ENCODE measurements at regions not wholly inside any gene's neighbourhood (a gene's known extent, or its start where the extent isn't known, plus 50 kb on each side); places are given as distances from the start of the nearest gene placed in this dataset.

DNA sequence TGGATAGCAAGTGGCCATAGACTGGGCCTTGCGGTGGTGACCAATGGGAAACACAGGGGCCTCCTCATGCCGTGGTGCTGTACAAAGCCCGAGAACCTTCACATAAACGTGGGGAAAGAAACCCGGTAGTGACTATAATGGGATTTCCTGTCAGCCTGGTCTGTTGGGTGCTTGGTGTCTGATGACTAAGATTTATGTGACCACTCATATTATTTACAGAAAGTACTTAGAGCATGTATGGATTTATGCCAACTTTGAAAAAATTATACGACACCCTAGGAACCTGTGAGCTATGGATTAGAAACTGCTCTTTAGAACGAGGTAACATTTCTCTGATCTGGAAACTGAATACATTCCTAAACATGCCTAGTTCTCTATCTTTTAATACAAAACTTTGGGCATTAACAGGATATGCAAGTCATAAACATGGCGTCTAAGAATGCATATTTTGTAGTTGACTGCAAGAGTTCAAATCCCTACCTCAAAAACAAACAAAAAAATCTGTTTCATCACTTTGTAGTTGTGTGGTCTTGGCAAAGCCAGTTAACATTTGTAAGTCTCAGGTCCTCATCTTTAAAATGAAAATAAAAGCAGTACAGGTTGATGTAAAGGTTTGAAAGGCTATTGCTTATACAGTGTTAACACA, 85.4 kb downstream of the TMEM167A start:
- Histone ChIP-seq H3K27ac (ENCODE audit: low read depth in 1 of 2, low read length in 2 of 2) (no peak overlapping the region), H3K4me1 (ENCODE audit: control insufficient read depth in 4 of 4, insufficient read depth in 4 of 4, low read length in 3 of 4) (no peaks in the 10 kb centered on the region), H3K9ac (ENCODE audit: low read depth in 1 of 2, low read length in 2 of 2) (no peak overlapping the region), H3K4me3 (ENCODE audit: low read depth in 1 of 3, low read length in 3 of 3) (no peak overlapping the region), H3K9me3 (ENCODE audit: control insufficient read depth in 4 of 4, low read length in 3 of 4) (peaks cover 0 to 6% (median 0%) of the 10 kb centered on the region in 4 donors), H3K27me3 (ENCODE audit: control insufficient read depth in 4 of 4, insufficient read depth in 4 of 4, low read length in 3 of 4) (no peaks in the 10 kb centered on the region), H3K36me3 (ENCODE audit: control insufficient read depth in 4 of 4, insufficient read depth in 3 of 4, low read depth in 1 of 4, low read length in 3 of 4) (no peaks in the 10 kb centered on the region)
- 73% methylated on average over 8 of the region's 8 CpGs for WGBS
- DNase-seq (ENCODE audit: low spot score): no peak
- TF ChIP-seq EGR1 (IDR thresholded peaks at IDR 0.05; ENCODE audit: low read depth in 2 of 2) (no peak), NR2F2 (IDR thresholded peaks at IDR 0.05) (no peak), HNF4A (conservative IDR thresholded peaks at IDR 0.05) (no peak), JUND (IDR thresholded peaks at IDR 0.05) (no peak), YY1 (IDR thresholded peaks at IDR 0.05) (no peak), RXRA (IDR thresholded peaks at IDR 0.05) (no peak), TAF1 (conservative IDR thresholded peaks at IDR 0.05) (no peak), RAD21 (IDR thresholded peaks at IDR 0.05) (no peak), HNF4G (IDR thresholded peaks at IDR 0.05) (no peak), GABPA (IDR thresholded peaks at IDR 0.05 in 1 of 2, conservative IDR thresholded peaks at IDR 0.05 in 1 of 2) (no peak), SP1 (IDR thresholded peaks at IDR 0.05) (no peak), FOXA2 (IDR thresholded peaks at IDR 0.05) (no peak), FOXA1 (IDR thresholded peaks at IDR 0.05) (no peak)
- TF ChIP-seq, protein P1, sequence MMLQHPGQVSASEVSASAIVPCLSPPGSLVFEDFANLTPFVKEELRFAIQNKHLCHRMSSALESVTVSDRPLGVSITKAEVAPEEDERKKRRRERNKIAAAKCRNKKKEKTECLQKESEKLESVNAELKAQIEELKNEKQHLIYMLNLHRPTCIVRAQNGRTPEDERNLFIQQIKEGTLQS (IDR thresholded peaks at IDR 0.05): no peak
- TF ChIP-seq, protein P2, sequence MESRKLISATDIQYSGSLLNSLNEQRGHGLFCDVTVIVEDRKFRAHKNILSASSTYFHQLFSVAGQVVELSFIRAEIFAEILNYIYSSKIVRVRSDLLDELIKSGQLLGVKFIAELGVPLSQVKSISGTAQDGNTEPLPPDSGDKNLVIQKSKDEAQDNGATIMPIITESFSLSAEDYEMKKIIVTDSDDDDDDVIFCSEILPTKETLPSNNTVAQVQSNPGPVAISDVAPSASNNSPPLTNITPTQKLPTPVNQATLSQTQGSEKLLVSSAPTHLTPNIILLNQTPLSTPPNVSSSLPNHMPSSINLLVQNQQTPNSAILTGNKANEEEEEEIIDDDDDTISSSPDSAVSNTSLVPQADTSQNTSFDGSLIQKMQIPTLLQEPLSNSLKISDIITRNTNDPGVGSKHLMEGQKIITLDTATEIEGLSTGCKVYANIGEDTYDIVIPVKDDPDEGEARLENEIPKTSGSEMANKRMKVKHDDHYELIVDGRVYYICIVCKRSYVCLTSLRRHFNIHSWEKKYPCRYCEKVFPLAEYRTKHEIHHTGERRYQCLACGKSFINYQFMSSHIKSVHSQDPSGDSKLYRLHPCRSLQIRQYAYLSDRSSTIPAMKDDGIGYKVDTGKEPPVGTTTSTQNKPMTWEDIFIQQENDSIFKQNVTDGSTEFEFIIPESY (IDR thresholded peaks at IDR 0.05): no peak
- TF ChIP-seq, protein P3, sequence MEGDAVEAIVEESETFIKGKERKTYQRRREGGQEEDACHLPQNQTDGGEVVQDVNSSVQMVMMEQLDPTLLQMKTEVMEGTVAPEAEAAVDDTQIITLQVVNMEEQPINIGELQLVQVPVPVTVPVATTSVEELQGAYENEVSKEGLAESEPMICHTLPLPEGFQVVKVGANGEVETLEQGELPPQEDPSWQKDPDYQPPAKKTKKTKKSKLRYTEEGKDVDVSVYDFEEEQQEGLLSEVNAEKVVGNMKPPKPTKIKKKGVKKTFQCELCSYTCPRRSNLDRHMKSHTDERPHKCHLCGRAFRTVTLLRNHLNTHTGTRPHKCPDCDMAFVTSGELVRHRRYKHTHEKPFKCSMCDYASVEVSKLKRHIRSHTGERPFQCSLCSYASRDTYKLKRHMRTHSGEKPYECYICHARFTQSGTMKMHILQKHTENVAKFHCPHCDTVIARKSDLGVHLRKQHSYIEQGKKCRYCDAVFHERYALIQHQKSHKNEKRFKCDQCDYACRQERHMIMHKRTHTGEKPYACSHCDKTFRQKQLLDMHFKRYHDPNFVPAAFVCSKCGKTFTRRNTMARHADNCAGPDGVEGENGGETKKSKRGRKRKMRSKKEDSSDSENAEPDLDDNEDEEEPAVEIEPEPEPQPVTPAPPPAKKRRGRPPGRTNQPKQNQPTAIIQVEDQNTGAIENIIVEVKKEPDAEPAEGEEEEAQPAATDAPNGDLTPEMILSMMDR (IDR thresholded peaks at IDR 0.05; ENCODE audit: low read depth, low read length, missing input control): no peak
- TF ChIP-seq, protein P4, sequence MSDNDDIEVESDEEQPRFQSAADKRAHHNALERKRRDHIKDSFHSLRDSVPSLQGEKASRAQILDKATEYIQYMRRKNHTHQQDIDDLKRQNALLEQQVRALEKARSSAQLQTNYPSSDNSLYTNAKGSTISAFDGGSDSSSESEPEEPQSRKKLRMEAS (IDR thresholded peaks at IDR 0.05): no peak
- TF ChIP-seq, protein P5, sequence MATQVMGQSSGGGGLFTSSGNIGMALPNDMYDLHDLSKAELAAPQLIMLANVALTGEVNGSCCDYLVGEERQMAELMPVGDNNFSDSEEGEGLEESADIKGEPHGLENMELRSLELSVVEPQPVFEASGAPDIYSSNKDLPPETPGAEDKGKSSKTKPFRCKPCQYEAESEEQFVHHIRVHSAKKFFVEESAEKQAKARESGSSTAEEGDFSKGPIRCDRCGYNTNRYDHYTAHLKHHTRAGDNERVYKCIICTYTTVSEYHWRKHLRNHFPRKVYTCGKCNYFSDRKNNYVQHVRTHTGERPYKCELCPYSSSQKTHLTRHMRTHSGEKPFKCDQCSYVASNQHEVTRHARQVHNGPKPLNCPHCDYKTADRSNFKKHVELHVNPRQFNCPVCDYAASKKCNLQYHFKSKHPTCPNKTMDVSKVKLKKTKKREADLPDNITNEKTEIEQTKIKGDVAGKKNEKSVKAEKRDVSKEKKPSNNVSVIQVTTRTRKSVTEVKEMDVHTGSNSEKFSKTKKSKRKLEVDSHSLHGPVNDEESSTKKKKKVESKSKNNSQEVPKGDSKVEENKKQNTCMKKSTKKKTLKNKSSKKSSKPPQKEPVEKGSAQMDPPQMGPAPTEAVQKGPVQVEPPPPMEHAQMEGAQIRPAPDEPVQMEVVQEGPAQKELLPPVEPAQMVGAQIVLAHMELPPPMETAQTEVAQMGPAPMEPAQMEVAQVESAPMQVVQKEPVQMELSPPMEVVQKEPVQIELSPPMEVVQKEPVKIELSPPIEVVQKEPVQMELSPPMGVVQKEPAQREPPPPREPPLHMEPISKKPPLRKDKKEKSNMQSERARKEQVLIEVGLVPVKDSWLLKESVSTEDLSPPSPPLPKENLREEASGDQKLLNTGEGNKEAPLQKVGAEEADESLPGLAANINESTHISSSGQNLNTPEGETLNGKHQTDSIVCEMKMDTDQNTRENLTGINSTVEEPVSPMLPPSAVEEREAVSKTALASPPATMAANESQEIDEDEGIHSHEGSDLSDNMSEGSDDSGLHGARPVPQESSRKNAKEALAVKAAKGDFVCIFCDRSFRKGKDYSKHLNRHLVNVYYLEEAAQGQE (IDR thresholded peaks at IDR 0.05): no peak
